Mesenchymal stem cell (in vitro differentiated cells and primary cell): ENCODE measurements at regions not wholly inside any gene's neighbourhood (a gene's known extent, or its start where the extent isn't known, plus 50 kb on each side); places are given as distances from the start of the nearest gene placed in this dataset.
A peak's percentile ranks its signal among the peaks of the same experiment; 100 is the strongest.

Experiments used
- DNase-seq: peaks from one replicate; pipeline ENCODE4 v3.0.0-alpha.2; 2013
- H2AFZ ChIP-seq: one replicate; pipeline ENCODE4 v1.6.1; 2013; ENCODE audit warnings: low read depth, mild to moderate bottlenecking, control low read depth, inconsistent platforms, low read length, moderate library complexity
- H2AK5ac ChIP-seq: 2 replicates; pipeline ENCODE4 v1.6.1; 2013; ENCODE audit warnings: low read length, moderate library complexity, mild to moderate bottlenecking, inconsistent platforms; ENCODE audit not compliant: severe bottlenecking
- H2BK120ac ChIP-seq: one replicate; pipeline ENCODE4 v1.6.1; 2013; ENCODE audit warnings: low read depth, mild to moderate bottlenecking, inconsistent platforms, low read length, moderate library complexity
- H2BK12ac ChIP-seq, 2 experiments: one replicate each; pipeline ENCODE4 v1.6.1; 2013; ENCODE audit warnings: inconsistent platforms in 2 of 2, low read length in 2 of 2, mild to moderate bottlenecking in 2 of 2, moderate library complexity in 2 of 2, control low read depth in 1 of 2
- H2BK15ac ChIP-seq: one replicate; pipeline ENCODE4 v1.6.1; 2013; ENCODE audit warnings: mild to moderate bottlenecking, low read depth, inconsistent platforms; ENCODE audit not compliant: poor library complexity, severe bottlenecking
- H2BK5ac ChIP-seq: 2 replicates; pipeline ENCODE4 v1.6.1; 2013; ENCODE audit warnings: low read depth, mild to moderate bottlenecking, low read length, control low read depth, inconsistent platforms; ENCODE audit not compliant: poor library complexity, severe bottlenecking
- H3K14ac ChIP-seq, 2 experiments: one replicate each; pipeline ENCODE4 v1.6.1; 2013; ENCODE audit warnings: inconsistent platforms in 2 of 2, low read length in 2 of 2, control low read depth in 1 of 2, mild to moderate bottlenecking in 1 of 2, moderate library complexity in 1 of 2
- H3K18ac ChIP-seq, 2 experiments: one replicate each; pipeline ENCODE4 v1.6.1; 2013; ENCODE audit warnings: inconsistent platforms in 2 of 2, low read length in 2 of 2, control low read depth in 1 of 2, low read depth in 1 of 2, mild to moderate bottlenecking in 1 of 2
- H3K23ac ChIP-seq, 2 experiments: one replicate each; pipeline ENCODE4 v1.6.1; 2013; ENCODE audit warnings: inconsistent platforms in 2 of 2, low read length in 2 of 2, mild to moderate bottlenecking in 2 of 2, moderate library complexity in 2 of 2, control low read depth in 1 of 2
- H3K27ac ChIP-seq: 2 replicates; pipeline ENCODE4 v1.5.1; 2013; ENCODE audit warnings: mild to moderate bottlenecking, moderate library complexity, low read length, control low read depth, inconsistent platforms; ENCODE audit not compliant: poor library complexity, severe bottlenecking
- H3K27me3 ChIP-seq, 2 experiments: 2 replicates each; pipeline versions ENCODE4 v1.6.1 to v1.7.0; 2013; ENCODE audit warnings: low read length in 2 of 2, mild to moderate bottlenecking in 2 of 2, moderate library complexity in 2 of 2, control low read depth in 1 of 2, inconsistent platforms in 1 of 2; ENCODE audit not compliant: control insufficient read depth in 1 of 2, insufficient read depth in 1 of 2
- H3K36me3 ChIP-seq, 2 experiments: 2 replicates each; pipeline versions ENCODE4 v1.6.1 to v1.7.0; 2013; ENCODE audit warnings: low read length in 2 of 2, control low read depth in 1 of 2, inconsistent platforms in 1 of 2, low read depth in 1 of 2, mild to moderate bottlenecking in 1 of 2; ENCODE audit not compliant: insufficient read depth in 2 of 2, control insufficient read depth in 1 of 2
- H3K4ac ChIP-seq, 2 experiments: one replicate each; pipeline ENCODE4 v1.6.1; 2013; ENCODE audit warnings: inconsistent platforms in 2 of 2, low read length in 2 of 2, mild to moderate bottlenecking in 2 of 2, moderate library complexity in 2 of 2, control low read depth in 1 of 2, low read depth in 1 of 2
- H3K4me1 ChIP-seq: 2 replicates; pipeline ENCODE4 v1.6.1; 2013; ENCODE audit warnings: low read depth, low read length, control low read depth; ENCODE audit not compliant: control insufficient read depth, insufficient read depth
- H3K4me2 ChIP-seq: 2 replicates; pipeline ENCODE4 v1.6.1; 2013; ENCODE audit warnings: low read length, mild to moderate bottlenecking, inconsistent platforms; ENCODE audit not compliant: poor library complexity, severe bottlenecking
- H3K4me3 ChIP-seq, 2 experiments: 2 replicates each; pipeline versions ENCODE4 v1.5.1 to v1.7.0; 2013; ENCODE audit warnings: low read length in 2 of 2, mild to moderate bottlenecking in 2 of 2, control low read depth in 1 of 2, low read depth in 1 of 2; ENCODE audit not compliant: insufficient read depth in 1 of 2
- H3K79me1 ChIP-seq: replicated peaks from 2 replicates; pipeline ENCODE4 v1.6.1; 2013; ENCODE audit warnings: mild to moderate bottlenecking, control low read depth, low read length, inconsistent platforms; ENCODE audit not compliant: poor library complexity, severe bottlenecking
- H3K9ac ChIP-seq: 2 replicates; pipeline ENCODE4 v1.7.0; 2013; ENCODE audit warnings: mild to moderate bottlenecking, low read length, moderate library complexity
- H3K9me3 ChIP-seq: 2 replicates; pipeline ENCODE4 v1.7.0; 2013; ENCODE audit warnings: mild to moderate bottlenecking, low read length; ENCODE audit not compliant: control insufficient read depth
- H4K8ac ChIP-seq: one replicate; pipeline ENCODE4 v1.6.1; 2013; ENCODE audit warnings: inconsistent platforms, mild to moderate bottlenecking, low read length, moderate library complexity
- H4K91ac ChIP-seq: one replicate; pipeline ENCODE4 v1.6.1; 2013; ENCODE audit warnings: mild to moderate bottlenecking, low read length, inconsistent platforms
- WGBS: methylation state at CpG from one replicate; pipeline ENCODE4 v1.1.7; 2013; ENCODE audit warnings: mixed read lengths; 5-methylcytosine and 5-hydroxymethylcytosine counted together

DNA sequence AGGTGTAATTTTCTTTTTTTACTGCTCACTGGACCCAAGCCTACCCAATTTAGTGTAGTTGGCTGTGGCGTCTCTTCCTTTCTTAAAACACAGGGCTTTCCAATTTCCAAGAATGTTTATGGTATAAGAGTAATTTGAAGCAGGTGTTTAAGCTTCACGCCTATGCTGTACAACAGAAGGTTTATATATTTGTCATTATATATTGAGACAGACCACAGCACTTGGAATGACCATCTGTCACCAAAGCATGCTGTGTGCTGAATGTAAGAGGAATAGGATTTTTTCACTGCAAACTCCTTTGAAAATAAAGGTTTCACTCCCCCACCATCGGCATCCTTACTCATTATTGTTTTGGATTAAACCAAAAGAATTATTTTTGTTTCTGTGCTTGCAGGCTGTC is 325.7 kb downstream of the OTOL1 start:
- Histone ChIP-seq H3K9me3 (no peaks in the 10 kb centered on the region), H4K91ac (no peak overlapping the region), H4K8ac (no peak overlapping the region), H3K4ac (no peak overlapping the region), H2BK15ac (no peak overlapping the region), H3K4me2 (no peak overlapping the region), H3K18ac (no peak overlapping the region), H3K4me1 (no peaks in the 10 kb centered on the region), H3K79me1 (no peaks in the 10 kb centered on the region), H3K23ac (no peak overlapping the region), H2BK12ac (no peak overlapping the region), H3K27me3 (no peaks in the 10 kb centered on the region), H3K14ac (no peak overlapping the region), H2AFZ (no peak overlapping the region), H2BK5ac (no peak overlapping the region), H2AK5ac (no peak overlapping the region), H3K4me3 (no peak overlapping the region), H3K36me3 (no peaks in the 10 kb centered on the region), H3K9ac (no peak overlapping the region), H2BK120ac (no peak overlapping the region), H3K27ac (no peak overlapping the region)
- no peak for DNase-seq
- WGBS = no CpG with 5 or more reads among the region's 3 CpGs

GRCh38 chr3:161823910-161824309 is 327.3 kb downstream of the OTOL1 start:
- no peak overlapping the region for H3K4me3 ChIP-seq
- no peaks in the 10 kb centered on the region for H3K4me1 ChIP-seq
- H3K27me3 ChIP-seq = no peaks in the 10 kb centered on the region
- no peaks in the 10 kb centered on the region for H3K79me1 ChIP-seq
- H3K27ac ChIP-seq = no peak overlapping the region
- 100% methylated on average over 1 of the region's 3 CpGs for WGBS
- no peak overlapping the region for H4K8ac ChIP-seq
- H3K14ac ChIP-seq = no peak overlapping the region
- no peak for DNase-seq
- H2BK15ac ChIP-seq = no peak overlapping the region
- no peaks in the 10 kb centered on the region for H3K9me3 ChIP-seq
- no peaks in the 10 kb centered on the region for H3K36me3 ChIP-seq
- H2BK5ac ChIP-seq = no peak overlapping the region
- H2AFZ ChIP-seq = no peak overlapping the region
- no peak overlapping the region for H2BK120ac ChIP-seq
- H3K9ac ChIP-seq = no peak overlapping the region
- no peak overlapping the region for H3K4ac ChIP-seq
- no peak overlapping the region for H3K18ac ChIP-seq
- H3K23ac ChIP-seq = no peak overlapping the region
- H3K4me2 ChIP-seq = no peak overlapping the region
- H2BK12ac ChIP-seq = no peak overlapping the region
- no peak overlapping the region for H2AK5ac ChIP-seq
- no peak overlapping the region for H4K91ac ChIP-seq

DNA sequence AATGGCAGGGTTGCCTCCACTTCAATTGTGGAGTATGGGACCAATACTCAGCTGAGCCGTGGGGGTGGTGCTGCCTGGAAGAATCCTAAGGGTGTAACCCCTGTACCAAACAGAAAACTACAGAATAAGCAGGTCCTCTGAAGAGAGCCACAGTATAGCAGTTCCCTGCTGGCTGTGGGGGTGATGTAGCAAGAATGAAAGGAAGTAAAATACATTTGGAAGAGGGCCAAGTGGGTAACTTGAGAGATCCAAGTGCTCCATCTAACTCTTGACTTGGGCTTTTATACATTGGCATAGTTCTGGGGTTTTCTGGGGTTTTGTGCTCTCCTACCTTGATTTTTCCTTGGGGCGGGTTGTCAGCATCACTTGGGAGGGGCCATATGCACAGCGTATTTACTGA is 341.4 kb downstream of the OTOL1 start:
- Histone ChIP-seq H3K23ac (no peak overlapping the region), H2AK5ac (no peak overlapping the region), H2BK120ac (no peak overlapping the region), H3K4me1 (no peaks in the 10 kb centered on the region), H2BK15ac (no peak overlapping the region), H3K36me3 (no peaks in the 10 kb centered on the region), H3K4ac (no peak overlapping the region), H2BK5ac (no peak overlapping the region), H3K27me3 (no peaks in the 10 kb centered on the region), H3K27ac (no peak overlapping the region), H2BK12ac (no peak overlapping the region), H3K4me3 (no peak overlapping the region), H3K9ac (no peak overlapping the region), H3K9me3 (no peaks in the 10 kb centered on the region), H4K91ac (no peak overlapping the region), H3K18ac (peak overlapping the region in 1 of 2 experiments; percentile 24), H2AFZ (no peak overlapping the region), H3K79me1 (no peaks in the 10 kb centered on the region), H3K4me2 (peak overlapping the region; percentile 16), H3K14ac (no peak overlapping the region), H4K8ac (no peak overlapping the region)
- DNase-seq = no peak
- WGBS = 87% methylated on average over 2 of the region's 3 CpGs

- no peak overlapping the region for H3K23ac ChIP-seq
- no peak overlapping the region for H3K14ac ChIP-seq
- no peak overlapping the region for H3K27ac ChIP-seq
- no peak overlapping the region for H2BK5ac ChIP-seq
- no peak overlapping the region for H4K91ac ChIP-seq
- no peaks in the 10 kb centered on the region for H3K79me1 ChIP-seq
- WGBS = 100% methylated on average over 1 of the region's 1 CpG
- no peak overlapping the region for H2BK120ac ChIP-seq
- no peaks in the 10 kb centered on the region for H3K4me1 ChIP-seq
- H3K4ac ChIP-seq = no peak overlapping the region
- H3K4me2 ChIP-seq = no peak overlapping the region
- no peak overlapping the region for H2AK5ac ChIP-seq
- no peaks in the 10 kb centered on the region for H3K36me3 ChIP-seq
- no peak overlapping the region for H4K8ac ChIP-seq
- H3K18ac ChIP-seq = no peak overlapping the region
- no peaks in the 10 kb centered on the region for H3K9me3 ChIP-seq
- H2AFZ ChIP-seq = no peak overlapping the region
- no peak overlapping the region for H3K9ac ChIP-seq
- H2BK12ac ChIP-seq = no peak overlapping the region
- H2BK15ac ChIP-seq = no peak overlapping the region
- no peaks in the 10 kb centered on the region for H3K27me3 ChIP-seq
- no peak overlapping the region for H3K4me3 ChIP-seq
- no peak for DNase-seq
These were observed 351.8 kb downstream of the OTOL1 start for GRCh38 chr3:161848376-161848775.
